ENCODE measurements at regions not wholly inside any gene's neighbourhood (a gene's known extent, or its start where the extent isn't known, plus 50 kb on each side); places are given as distances from the start of the nearest gene placed in this dataset.
A peak's percentile ranks its signal among the peaks of the same experiment; 100 is the strongest.

DNA sequence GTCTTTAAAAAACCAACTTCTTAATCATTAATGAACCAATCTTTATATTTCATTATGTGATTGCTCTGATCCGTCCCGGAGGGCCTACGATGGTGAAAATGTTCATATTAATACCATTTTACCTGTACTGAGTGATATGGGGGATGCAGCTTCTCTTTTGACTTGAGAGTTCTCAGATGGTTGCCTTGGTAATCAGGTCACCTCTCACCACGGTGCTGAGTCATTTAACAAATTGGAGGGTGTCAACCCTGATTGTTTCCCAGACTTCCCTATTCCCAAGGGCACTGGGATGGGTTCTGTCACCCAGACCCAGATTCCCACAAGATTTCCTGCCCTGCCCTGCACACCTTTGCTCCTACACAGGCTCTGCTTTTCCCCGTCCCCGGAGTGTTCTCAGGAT, 128.5 kb upstream of the TMTC4 start:
- no peaks in the 10 kb centered on the region for H3K36me3 ChIP-seq (ENCODE audit: control insufficient read depth, insufficient read depth, low read length)
- no peaks in the 10 kb centered on the region for H3K79me2 ChIP-seq (ENCODE audit: control insufficient read depth, insufficient read depth, low read length)
- H3K9ac ChIP-seq (ENCODE audit: insufficient read depth in 1 of 2, low read depth in 2 of 2, low read length in 2 of 2) = no peak overlapping the region
- H4K20me1 ChIP-seq (replicated peaks; ENCODE audit: control insufficient read depth, insufficient read depth, low read length) = no peaks in the 10 kb centered on the region
- intact Hi-C loops (cut with micrococcal nuclease) = no loop called here
- POLR2A ChIA-PET = no interaction called here
- in situ Hi-C loops (cut with MboI) = no loop called here
- TF ChIP-seq XRCC3 (IDR thresholded peaks at IDR 0.05) (no peak), CBX1 (IDR thresholded peaks at IDR 0.05; ENCODE audit: low read depth) (no peak), ZNF551 (CRISPR knock-in tag; IDR thresholded peaks at IDR 0.05) (no peak), CXXC5 (CRISPR knock-in tag; IDR thresholded peaks at IDR 0.05) (no peak), PPARD (CRISPR knock-in tag; IDR thresholded peaks at IDR 0.05) (no peak), SAP30 (IDR thresholded peaks at IDR 0.05; ENCODE audit: borderline replicate concordance, insufficient read depth, low read depth, low read length, poor library complexity, severe bottlenecking) (no peak), TAF15 (IDR thresholded peaks at IDR 0.05; ENCODE audit: low read depth, low read length) (no peak), TCF3 (CRISPR knock-in tag; IDR thresholded peaks at IDR 0.05) (no peak), MAFK (IDR thresholded peaks at IDR 0.05; ENCODE audit: low read length) (no peak), RFX1 (IDR thresholded peaks at IDR 0.05) (0 out of 2 replicates have a peak, but pooled peaks have one; percentile 8), SUPT5H (IDR thresholded peaks at IDR 0.05) (no peak), NFE2 (IDR thresholded peaks at IDR 0.05; ENCODE audit: low read depth) (peak; percentile 23; the same call in 1 of the 2 replicates)
- TF ChIP-seq, protein P1, sequence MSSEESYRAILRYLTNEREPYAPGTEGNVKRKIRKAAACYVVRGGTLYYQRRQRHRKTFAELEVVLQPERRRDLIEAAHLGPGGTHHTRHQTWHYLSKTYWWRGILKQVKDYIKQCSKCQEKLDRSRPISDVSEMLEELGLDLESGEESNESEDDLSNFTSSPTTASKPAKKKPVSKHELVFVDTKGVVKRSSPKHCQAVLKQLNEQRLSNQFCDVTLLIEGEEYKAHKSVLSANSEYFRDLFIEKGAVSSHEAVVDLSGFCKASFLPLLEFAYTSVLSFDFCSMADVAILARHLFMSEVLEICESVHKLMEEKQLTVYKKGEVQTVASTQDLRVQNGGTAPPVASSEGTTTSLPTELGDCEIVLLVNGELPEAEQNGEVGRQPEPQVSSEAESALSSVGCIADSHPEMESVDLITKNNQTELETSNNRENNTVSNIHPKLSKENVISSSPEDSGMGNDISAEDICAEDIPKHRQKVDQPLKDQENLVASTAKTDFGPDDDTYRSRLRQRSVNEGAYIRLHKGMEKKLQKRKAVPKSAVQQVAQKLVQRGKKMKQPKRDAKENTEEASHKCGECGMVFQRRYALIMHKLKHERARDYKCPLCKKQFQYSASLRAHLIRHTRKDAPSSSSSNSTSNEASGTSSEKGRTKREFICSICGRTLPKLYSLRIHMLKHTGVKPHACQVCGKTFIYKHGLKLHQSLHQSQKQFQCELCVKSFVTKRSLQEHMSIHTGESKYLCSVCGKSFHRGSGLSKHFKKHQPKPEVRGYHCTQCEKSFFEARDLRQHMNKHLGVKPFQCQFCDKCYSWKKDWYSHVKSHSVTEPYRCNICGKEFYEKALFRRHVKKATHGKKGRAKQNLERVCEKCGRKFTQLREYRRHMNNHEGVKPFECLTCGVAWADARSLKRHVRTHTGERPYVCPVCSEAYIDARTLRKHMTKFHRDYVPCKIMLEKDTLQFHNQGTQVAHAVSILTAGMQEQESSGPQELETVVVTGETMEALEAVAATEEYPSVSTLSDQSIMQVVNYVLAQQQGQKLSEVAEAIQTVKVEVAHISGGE (CRISPR knock-in tag; IDR thresholded peaks at IDR 0.05) = no peak
- TF ChIP-seq, protein P2, sequence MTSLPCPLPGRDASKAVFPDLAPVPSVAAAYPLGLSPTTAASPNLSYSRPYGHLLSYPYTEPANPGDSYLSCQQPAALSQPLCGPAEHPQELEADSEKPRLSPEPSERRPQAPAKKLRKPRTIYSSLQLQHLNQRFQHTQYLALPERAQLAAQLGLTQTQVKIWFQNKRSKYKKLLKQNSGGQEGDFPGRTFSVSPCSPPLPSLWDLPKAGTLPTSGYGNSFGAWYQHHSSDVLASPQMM (CRISPR knock-in tag; IDR thresholded peaks at IDR 0.05) = no peak
- no peak for ATAC-seq
- 0% methylated on average over 6 of the region's 6 CpGs for WGBS (ENCODE audit: insufficient coverage, low coverage, missing lambda C conversion rate)
- FAIRE-seq = no peak
- H3K9me3 ChIP-seq (replicated peaks; ENCODE audit: control insufficient read depth, insufficient read depth, low read depth, low read length) = no peaks in the 10 kb centered on the region
- CTCF ChIA-PET (ENCODE audit: low intra/inter-chr PET ratio) = no interaction called here
- H3K4me1 ChIP-seq (replicated peaks in 1 of 2; ENCODE audit: control insufficient read depth in 2 of 2, insufficient read depth in 2 of 2, low read length in 2 of 2) = no peaks in the 10 kb centered on the region
- no peak overlapping the region for H3K4me2 ChIP-seq (ENCODE audit: insufficient read depth, low read length)
- no peaks in the 10 kb centered on the region for H3K27me3 ChIP-seq (ENCODE audit: control insufficient read depth in 2 of 2, insufficient read depth in 2 of 2, low read length in 2 of 2)
- H3K4me3 ChIP-seq = no peak overlapping the region
- no TSS peak for BruUV-seq (replicated peaks)
- no peak for DNase-seq (ENCODE audit: extremely low read depth in 1 of 4, low spot score in 3 of 4)
- H3K9me1 ChIP-seq (ENCODE audit: control insufficient read depth, insufficient read depth, low read length) = no peaks in the 10 kb centered on the region
- no peak overlapping the region for H2AFZ ChIP-seq (ENCODE audit: low read depth, low read length)
- no peak overlapping the region for H3K27ac ChIP-seq (ENCODE audit: extremely low read depth, low read depth, low read length)
